ENCODE measurements at regions not wholly inside any gene's neighbourhood (a gene's known extent, or its start where the extent isn't known, plus 50 kb on each side); places are given as distances from the start of the nearest gene placed in this dataset.

DNA sequence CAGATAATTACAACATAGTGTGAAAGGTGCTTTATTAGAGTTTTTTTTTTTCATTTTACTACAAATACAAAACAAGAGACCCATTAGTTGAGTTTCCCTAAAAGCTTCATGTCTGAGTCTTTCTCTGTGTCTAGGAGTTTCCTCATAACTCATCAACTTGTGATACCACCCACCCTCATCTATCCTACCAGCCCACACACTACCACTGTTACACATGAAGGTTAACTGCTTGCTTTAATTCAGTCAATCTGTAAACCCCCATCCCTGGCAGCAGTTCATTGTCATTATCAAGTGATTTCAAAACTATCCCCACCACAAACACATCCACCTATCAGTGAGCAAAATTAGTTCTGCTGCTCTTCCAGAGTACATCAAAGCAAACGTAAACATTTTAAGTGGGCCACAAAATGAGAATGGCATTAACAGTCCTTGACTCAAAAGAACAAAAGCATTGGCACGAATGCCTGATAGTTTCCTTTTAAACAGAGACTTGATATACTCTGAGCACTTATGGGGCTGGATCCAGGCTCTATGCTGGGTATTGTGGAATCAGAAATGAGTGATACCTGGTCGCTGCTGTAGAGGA is 331.6 kb upstream of the FAM241A start:
- TF ChIP-seq, protein P1, sequence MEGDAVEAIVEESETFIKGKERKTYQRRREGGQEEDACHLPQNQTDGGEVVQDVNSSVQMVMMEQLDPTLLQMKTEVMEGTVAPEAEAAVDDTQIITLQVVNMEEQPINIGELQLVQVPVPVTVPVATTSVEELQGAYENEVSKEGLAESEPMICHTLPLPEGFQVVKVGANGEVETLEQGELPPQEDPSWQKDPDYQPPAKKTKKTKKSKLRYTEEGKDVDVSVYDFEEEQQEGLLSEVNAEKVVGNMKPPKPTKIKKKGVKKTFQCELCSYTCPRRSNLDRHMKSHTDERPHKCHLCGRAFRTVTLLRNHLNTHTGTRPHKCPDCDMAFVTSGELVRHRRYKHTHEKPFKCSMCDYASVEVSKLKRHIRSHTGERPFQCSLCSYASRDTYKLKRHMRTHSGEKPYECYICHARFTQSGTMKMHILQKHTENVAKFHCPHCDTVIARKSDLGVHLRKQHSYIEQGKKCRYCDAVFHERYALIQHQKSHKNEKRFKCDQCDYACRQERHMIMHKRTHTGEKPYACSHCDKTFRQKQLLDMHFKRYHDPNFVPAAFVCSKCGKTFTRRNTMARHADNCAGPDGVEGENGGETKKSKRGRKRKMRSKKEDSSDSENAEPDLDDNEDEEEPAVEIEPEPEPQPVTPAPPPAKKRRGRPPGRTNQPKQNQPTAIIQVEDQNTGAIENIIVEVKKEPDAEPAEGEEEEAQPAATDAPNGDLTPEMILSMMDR (IDR thresholded peaks at IDR 0.05 in 4 of 5, conservative IDR thresholded peaks at IDR 0.05 in 1 of 5): no peak
- TF ChIP-seq POLR2A (IDR thresholded peaks at IDR 0.05): no peak
